GM12865 (cell line): ENCODE measurements at regions not wholly inside any gene's neighbourhood (a gene's known extent, or its start where the extent isn't known, plus 50 kb on each side); places are given as distances from the start of the nearest gene placed in this dataset.

Experiments used
- DNase-seq: peaks from one replicate; pipeline ENCODE4 v3.0.0; 2010; ENCODE audit warnings: low read depth
- H3K4me3 ChIP-seq: 2 replicates; pipeline ENCODE4 v1.5.1; 2011; ENCODE audit warnings: mild to moderate bottlenecking, low read depth, low read length, control low read depth
- CTCF ChIP-seq: IDR thresholded peaks from 2 replicates; pipeline ENCODE4 v1.5.1; 2011; ENCODE audit warnings: low read length, control low read depth, low read depth, inconsistent platforms; ENCODE audit not compliant: insufficient read depth; ENCODE audit errors: missing control alignments

- TF ChIP-seq CTCF, result no peak
- DNase-seq, result no peak
- H3K4me3 ChIP-seq, result no peak overlapping the region
Measured at GRCh38 chr5:116980581-116980980, 406.0 kb upstream of the SEMA6A start.

GRCh38 chr5:116976767-116977166 lies 402.1 kb upstream of the SEMA6A start:
- TF ChIP-seq CTCF, result no peak
- DNase-seq, result no peak
- H3K4me3 ChIP-seq, result no peak overlapping the region

GRCh38 chr5:116971131-116971530 lies 396.5 kb upstream of the SEMA6A start:
- DNase-seq, result no peak
- no peak overlapping the region for H3K4me3 ChIP-seq
- TF ChIP-seq CTCF, result no peak

GRCh38 chr5:116970318-116970717 lies 395.7 kb upstream of the SEMA6A start:
- no peak for TF ChIP-seq CTCF
- H3K4me3 ChIP-seq, result no peak overlapping the region
- no peak for DNase-seq

- TF ChIP-seq CTCF, result no peak
- DNase-seq, result no peak
Measured at GRCh38 chr5:116964438-116964837, 389.8 kb upstream of the SEMA6A start.

GRCh38 chr5:116961021-116961420 lies 386.4 kb upstream of the SEMA6A start:
- no peak for TF ChIP-seq CTCF
- no peak for DNase-seq

More at GRCh38 chr5:116964438-116964837, 389.8 kb upstream of the SEMA6A start:
- no peak overlapping the region for H3K4me3 ChIP-seq

GRCh38 chr5:116959843-116960242 lies 385.2 kb upstream of the SEMA6A start:
- no peak overlapping the region for H3K4me3 ChIP-seq
- peak; percentile 11 for DNase-seq
- TF ChIP-seq CTCF, result no peak

More at GRCh38 chr5:116961021-116961420, 386.4 kb upstream of the SEMA6A start:
- no peak overlapping the region for H3K4me3 ChIP-seq
